ENCODE measurements at regions not wholly inside any gene's neighbourhood (a gene's known extent, or its start where the extent isn't known, plus 50 kb on each side); places are given as distances from the start of the nearest gene placed in this dataset.
"Not testable (repeated sequence)": the region's sequence is repeated elsewhere in the genome, so short reads cannot be mapped to it uniquely, and the experiment has no call there.

GRCh38 chr16:59593194-59593661 is 859.1 kb upstream of the GOT2 start:
- DNase-seq (ENCODE audit: low read depth in 2 of 3, low spot score in 1 of 3): no peak

GRCh38 chr16:59591480-59591879 is 857.4 kb upstream of the GOT2 start:
- DNase-seq (ENCODE audit: low read depth in 2 of 3, low spot score in 1 of 3): no peak

GRCh38 chr16:59590845-59591244 is 856.7 kb upstream of the GOT2 start:
- no peak for DNase-seq (ENCODE audit: low read depth in 2 of 3, low spot score in 1 of 3)

GRCh38 chr16:59586331-59586730 is 852.2 kb upstream of the GOT2 start:
- no peak for DNase-seq (ENCODE audit: low read depth in 2 of 3, low spot score in 1 of 3)

- DNase-seq (ENCODE audit: low read depth in 2 of 3, low spot score in 1 of 3): no peak
Measured at GRCh38 chr16:59574296-59574695, 840.2 kb upstream of the GOT2 start.

- DNase-seq (ENCODE audit: low read depth in 2 of 3, low spot score in 1 of 3): no peak
Measured at GRCh38 chr16:59573528-59574271, 839.6 kb upstream of the GOT2 start.

- no peak for DNase-seq (ENCODE audit: low read depth in 2 of 3, low spot score in 1 of 3)
Measured at GRCh38 chr16:59567496-59567895, 833.4 kb upstream of the GOT2 start.

GRCh38 chr16:59566446-59566845 is 832.3 kb upstream of the GOT2 start:
- no peak for DNase-seq (ENCODE audit: low read depth in 2 of 3, low spot score in 1 of 3)

- DNase-seq (ENCODE audit: low read depth in 2 of 3, low spot score in 1 of 3): no peak
Measured at GRCh38 chr16:59558679-59559078, 824.6 kb upstream of the GOT2 start.

GRCh38 chr16:59552164-59552563 is 818.0 kb upstream of the GOT2 start:
- no peak for DNase-seq (ENCODE audit: low read depth in 2 of 3, low spot score in 1 of 3)

- DNase-seq (ENCODE audit: low read depth in 2 of 3, low spot score in 1 of 3): no peak
Measured at GRCh38 chr16:59545721-59546120, 811.6 kb upstream of the GOT2 start.

GRCh38 chr16:59543641-59544040 is 809.5 kb upstream of the GOT2 start:
- DNase-seq (ENCODE audit: low read depth in 2 of 3, low spot score in 1 of 3): no peak

GRCh38 chr16:59540621-59541020 is 806.5 kb upstream of the GOT2 start:
- no peak for DNase-seq (ENCODE audit: low read depth in 2 of 3, low spot score in 1 of 3)

- DNase-seq (ENCODE audit: low read depth in 2 of 3, low spot score in 1 of 3): no peak
Measured at GRCh38 chr16:59535298-59535697, 801.2 kb upstream of the GOT2 start.

- no peak for DNase-seq (ENCODE audit: low read depth in 2 of 3, low spot score in 1 of 3)
Measured at GRCh38 chr16:59527206-59527997, 793.3 kb upstream of the GOT2 start.

GRCh38 chr16:59522826-59523225 is 788.7 kb upstream of the GOT2 start:
- no peak for DNase-seq (ENCODE audit: low read depth in 2 of 3, low spot score in 1 of 3)

- DNase-seq (ENCODE audit: low read depth in 2 of 3, low spot score in 1 of 3): not testable (repeated sequence)
Measured at GRCh38 chr16:59518721-59519120, 784.6 kb upstream of the GOT2 start.

- DNase-seq (ENCODE audit: low read depth in 2 of 3, low spot score in 1 of 3): no peak
Measured at GRCh38 chr16:59514651-59515050, 780.5 kb upstream of the GOT2 start.

GRCh38 chr16:59510008-59510424 is 775.9 kb upstream of the GOT2 start:
- DNase-seq (ENCODE audit: low read depth in 2 of 3, low spot score in 1 of 3): no peak

GRCh38 chr16:59500601-59501000 is 766.5 kb upstream of the GOT2 start:
- DNase-seq (ENCODE audit: low read depth in 2 of 3, low spot score in 1 of 3): no peak

- no peak for DNase-seq (ENCODE audit: low read depth in 2 of 3, low spot score in 1 of 3)
Measured at GRCh38 chr16:59487067-59487466, 753.0 kb upstream of the GOT2 start.

GRCh38 chr16:59484833-59485516 is 750.9 kb upstream of the GOT2 start:
- no peak for DNase-seq (ENCODE audit: low read depth in 2 of 3, low spot score in 1 of 3)
